ENCODE measurements at regions not wholly inside any gene's neighbourhood (a gene's known extent, or its start where the extent isn't known, plus 50 kb on each side); places are given as distances from the start of the nearest gene placed in this dataset.

GRCh38 chr12:107228076-107228475 is 134.7 kb upstream of the CRY1 start:
- H4K91ac ChIP-seq (replicated peaks; ENCODE audit: insufficient read length, low read length): peak overlapping the region; percentile 41
- no peaks in the 10 kb centered on the region for H3K9me3 ChIP-seq (ENCODE audit: insufficient read depth in 2 of 2, low read depth in 1 of 2, low read length in 1 of 2)
- no peak overlapping the region for H3K4me3 ChIP-seq (ENCODE audit: extremely low read depth in 1 of 4, insufficient read depth in 2 of 4, low read depth in 3 of 4, low read length in 4 of 4)
- peak overlapping the region; percentile 48 for H2BK120ac ChIP-seq (replicated peaks; ENCODE audit: low read depth, low read length)
- POLR2A ChIA-PET (ENCODE audit: partially characterized antibody): no interaction called here
- H2BK12ac ChIP-seq (ENCODE audit: low read depth, low read length): peak overlapping the region; percentile 56; the same call in 1 of the 2 replicates
- no peaks in the 10 kb centered on the region for H3K27me3 ChIP-seq (replicated peaks in 1 of 4; ENCODE audit: control insufficient read depth in 3 of 4, extremely low read depth in 1 of 4, insufficient read depth in 3 of 4, low read length in 3 of 4)
- H2AK5ac ChIP-seq (ENCODE audit: low read depth, low read length): no peak overlapping the region
- CTCF ChIA-PET (ENCODE audit: partially characterized antibody): interaction anchor here (0.6 to 2.5 kb wide), 4 partner anchors 8 to 732 kb away, joined by 3 to 8 read pairs (median 3); no protein-coding TSS in a partner anchor
- peak; percentile 35 for TF ChIP-seq MAX (IDR thresholded peaks at IDR 0.05)
- no peak for TF ChIP-seq POLR2A (IDR thresholded peaks at IDR 0.05; ENCODE audit: control extremely low read depth in 1 of 2, low read depth in 2 of 2, low read length in 2 of 2)
- TF ChIP-seq POLR2AphosphoS5 (IDR thresholded peaks at IDR 0.05; ENCODE audit: low read depth, low read length): no peak
- no peak for DNase-seq (ENCODE audit: low read depth in 1 of 2, low spot score in 2 of 2)
- H3K18ac ChIP-seq (ENCODE audit: extremely low read depth, low read length): peak overlapping the region; percentile 51; the same call in 1 of the 2 replicates
- H3K14ac ChIP-seq (ENCODE audit: insufficient read length): no peak overlapping the region
- peak overlapping the region; percentile 51; the same call in 1 of the 2 replicates for H2BK20ac ChIP-seq (ENCODE audit: low read length)
- H3K79me1 ChIP-seq (ENCODE audit: low read depth, low read length): no peaks in the 10 kb centered on the region
- FAIRE-seq: no peak
- 65% methylated on average over 4 of the region's 4 CpGs; no CpG with 5 or more reads in 1 of the 2 experiments for WGBS, 2 experiments (ENCODE audit: extremely low coverage in 1 of 2, insufficient coverage in 1 of 2, insufficient read length in 1 of 2, insufficient replicate concordance in 2 of 2, low coverage in 1 of 2, low lambda C conversion rate in 2 of 2, missing lambda C conversion rate in 1 of 2)
- no peak overlapping the region for H3K9ac ChIP-seq (replicated peaks in 1 of 4; ENCODE audit: extremely low read depth in 1 of 4, low read depth in 3 of 4, low read length in 3 of 4)
- peaks cover 0 to 11% (median 5%) of the 10 kb centered on the region in 4 experiments; a peak in 4 of 7 replicates for H3K4me1 ChIP-seq (replicated peaks in 1 of 4; ENCODE audit: control insufficient read depth in 3 of 4, insufficient read depth in 4 of 4, low read length in 3 of 4)
- H3K27ac ChIP-seq (ENCODE audit: low read depth, low read length): no peak overlapping the region
- no peaks in the 10 kb centered on the region for H3K79me2 ChIP-seq (ENCODE audit: control insufficient read depth in 1 of 2, insufficient read depth in 2 of 2, low read length in 2 of 2)
- H3K23ac ChIP-seq (ENCODE audit: insufficient read length): no peak overlapping the region
- H4K8ac ChIP-seq (ENCODE audit: extremely low read depth, insufficient read depth, low read length): no peak overlapping the region; the same call in 1 of the 2 replicates
- no peak overlapping the region for H2BK5ac ChIP-seq (ENCODE audit: low read depth, low read length)
- H3K4me2 ChIP-seq (ENCODE audit: insufficient read depth in 1 of 2, low read depth in 2 of 2, low read length in 2 of 2): peak overlapping the region in 1 of 2 experiments; percentile 3; a peak in 1 of 4 replicates
- H3K4ac ChIP-seq (replicated peaks; ENCODE audit: insufficient read length, low read depth, low read length): no peak overlapping the region
- H3K36me3 ChIP-seq (ENCODE audit: control insufficient read depth in 2 of 4, insufficient read depth in 4 of 4, low read length in 3 of 4): no peaks in the 10 kb centered on the region
- H2BK15ac ChIP-seq (ENCODE audit: low read length): no peak overlapping the region; the same call in 1 of the 2 replicates
- H3K56ac ChIP-seq (replicated peaks; ENCODE audit: insufficient read length, low read depth, low read length): no peak overlapping the region
- no peaks in the 10 kb centered on the region for H3K23me2 ChIP-seq (ENCODE audit: low read depth, low read length)
- peak overlapping the region; percentile 54 for H4K5ac ChIP-seq (ENCODE audit: insufficient read length, low read depth, low read length)
- peak overlapping the region; percentile 81 for H2AFZ ChIP-seq (ENCODE audit: low read length)
- H4K20me1 ChIP-seq (replicated peaks in 1 of 2; ENCODE audit: control insufficient read depth in 1 of 2, insufficient read depth in 2 of 2, low read length in 2 of 2): no peaks in the 10 kb centered on the region

Measured in H1 (cell line).